Natural killer cell (primary cell): ENCODE measurements at regions not wholly inside any gene's neighbourhood (a gene's known extent, or its start where the extent isn't known, plus 50 kb on each side); places are given as distances from the start of the nearest gene placed in this dataset.

Experiments used
- ATAC-seq, 3 donors: fragments of 150-1000 bp in 2 of 3; fragments of 200-7000 bp in 1 of 3; cut with Tn5 transposase; 1 replicate in 1 of 3; 2 replicates in 2 of 3; pipeline ENCODE4 v1.10.0; 2021; ENCODE audit warnings: mild to moderate bottlenecking in 2 of 3, moderate library complexity in 2 of 3
- DNase-seq, 2 donors: peaks; one replicate each; pipeline versions ENCODE4 v3.0.0 to v3.0.0-alpha.2; 2013 to 2021; ENCODE audit warnings: mixed read lengths in 1 of 2
- H3K27ac ChIP-seq: one replicate; pipeline ENCODE4 v1.5.1; 2013; ENCODE audit warnings: mild to moderate bottlenecking, low read length
- H3K27me3 ChIP-seq: one replicate; pipeline ENCODE4 v1.6.1; 2013; ENCODE audit warnings: low read length; ENCODE audit not compliant: control insufficient read depth, insufficient read depth
- H3K36me3 ChIP-seq: one replicate; pipeline ENCODE4 v1.6.1; 2013; ENCODE audit warnings: low read length; ENCODE audit not compliant: control insufficient read depth, insufficient read depth
- H3K4me1 ChIP-seq: one replicate; pipeline ENCODE4 v1.6.1; 2013; ENCODE audit warnings: low read length; ENCODE audit not compliant: control insufficient read depth, insufficient read depth
- H3K4me3 ChIP-seq: one replicate; pipeline ENCODE4 v1.5.1; 2013; ENCODE audit warnings: low read length
- H3K9me3 ChIP-seq: one replicate; pipeline ENCODE4 v1.6.1; 2013; ENCODE audit warnings: low read length; ENCODE audit not compliant: control insufficient read depth, insufficient read depth
- H3K27ac Mint-ChIP-seq, 2 donors: one replicate each; pipeline ENCODE4 v1.8.0; 2022; ENCODE audit warnings: mild to moderate bottlenecking in 2 of 2, mixed read lengths in 2 of 2, moderate library complexity in 1 of 2
- H3K27me3 Mint-ChIP-seq, 2 donors: one replicate each; pipeline ENCODE4 v1.8.0; 2022; ENCODE audit warnings: low read depth in 2 of 2, mixed read lengths in 2 of 2
- H3K36me3 Mint-ChIP-seq: one replicate; pipeline ENCODE4 v1.8.0; 2022; ENCODE audit warnings: mixed read lengths
- H3K4me1 Mint-ChIP-seq, 2 donors: one replicate each; pipeline ENCODE4 v1.8.0; 2022; ENCODE audit warnings: mixed read lengths in 2 of 2
- H3K4me3 Mint-ChIP-seq: one replicate; pipeline ENCODE4 v1.8.0; 2022; ENCODE audit warnings: mild to moderate bottlenecking, moderate library complexity, mixed read lengths
- H3K9me3 Mint-ChIP-seq, 2 donors: one replicate each; pipeline ENCODE4 v1.8.0; 2022; ENCODE audit warnings: mixed read lengths in 2 of 2
- CTCF ChIP-seq: fragments of 200-600 bp; IDR thresholded peaks from one replicate; pipeline ENCODE4 v1.8.0; 2022; ENCODE audit warnings: antibody characterized with exemption
- WGBS: methylation state at CpG from one replicate; pipeline ENCODE4 v1.1.7; 2013; ENCODE audit warnings: missing lambda C conversion rate; ENCODE audit not compliant: insufficient coverage; 5-methylcytosine and 5-hydroxymethylcytosine counted together
- intact Hi-C: fragments of 100-400 bp; cut with micrococcal nuclease; formaldehyde crosslinking; loops from one replicate; pipeline ENCODE4 v1.14.2; 2022

GRCh38 chr16:7148606-7149005 is 184.0 kb upstream of the RBFOX1 start:
- Mint-ChIP-seq H3K27me3 (no peaks in the 10 kb centered on the region), H3K27ac (no peak overlapping the region), H3K36me3 (no peaks in the 10 kb centered on the region), H3K4me3 (no peak overlapping the region), H3K9me3 (peaks cover 5 to 9% of the 10 kb centered on the region in 2 donors), H3K4me1 (no peaks in the 10 kb centered on the region)
- Histone ChIP-seq H3K4me1 (no peaks in the 10 kb centered on the region), H3K27ac (no peak overlapping the region), H3K27me3 (no peaks in the 10 kb centered on the region), H3K36me3 (no peaks in the 10 kb centered on the region), H3K4me3 (no peak overlapping the region), H3K9me3 (no peaks in the 10 kb centered on the region)
- intact Hi-C loops = no loop called here
- 89% methylated on average over 6 of the region's 6 CpGs for WGBS
- TF ChIP-seq CTCF = no peak
- no peak for DNase-seq
- ATAC-seq = no peak

GRCh38 chr16:7140899-7141298 is 191.7 kb upstream of the RBFOX1 start:
- ATAC-seq = no peak
- H3K27ac Mint-ChIP-seq = no peak overlapping the region
- H3K36me3 Mint-ChIP-seq = no peaks in the 10 kb centered on the region
- Histone ChIP-seq H3K4me3 (no peak overlapping the region), H3K27me3 (no peaks in the 10 kb centered on the region), H3K36me3 (no peaks in the 10 kb centered on the region), H3K27ac (no peak overlapping the region), H3K9me3 (peaks cover 4% of the 10 kb centered on the region), H3K4me1 (no peaks in the 10 kb centered on the region)
- no peak for DNase-seq
- no peaks in the 10 kb centered on the region for H3K27me3 Mint-ChIP-seq
- no peak for TF ChIP-seq CTCF
- peaks cover 6 to 9% of the 10 kb centered on the region in 2 donors for H3K9me3 Mint-ChIP-seq
- H3K4me1 Mint-ChIP-seq = no peaks in the 10 kb centered on the region
- no peak overlapping the region for H3K4me3 Mint-ChIP-seq
- 72% methylated on average over 5 of the region's 5 CpGs for WGBS
- intact Hi-C loops = no loop called here

GRCh38 chr16:7137560-7138330 is 194.9 kb upstream of the RBFOX1 start:
- WGBS = 62% methylated on average over 8 of the region's 8 CpGs
- TF ChIP-seq CTCF = no peak
- no peak overlapping the region for H3K27ac ChIP-seq
- H3K27ac Mint-ChIP-seq = no peak overlapping the region
- DNase-seq (no peak), ATAC-seq (no peak)
- H3K9me3 Mint-ChIP-seq = peaks cover 5 to 11% of the 10 kb centered on the region in 2 donors
- H3K36me3 ChIP-seq = no peaks in the 10 kb centered on the region
- intact Hi-C loops = no loop called here
- H3K4me1 ChIP-seq = no peaks in the 10 kb centered on the region
- H3K4me3 Mint-ChIP-seq = no peak overlapping the region
- H3K4me1 Mint-ChIP-seq = no peaks in the 10 kb centered on the region
- no peak overlapping the region for H3K4me3 ChIP-seq
- no peaks in the 10 kb centered on the region for H3K27me3 ChIP-seq
- no peaks in the 10 kb centered on the region for H3K27me3 Mint-ChIP-seq
- H3K9me3 ChIP-seq = peaks cover 4% of the 10 kb centered on the region
- H3K36me3 Mint-ChIP-seq = no peaks in the 10 kb centered on the region

- Histone ChIP-seq H3K4me3 (no peak overlapping the region), H3K4me1 (no peaks in the 10 kb centered on the region), H3K27me3 (no peaks in the 10 kb centered on the region), H3K9me3 (peaks cover 5% of the 10 kb centered on the region), H3K36me3 (no peaks in the 10 kb centered on the region), H3K27ac (no peak overlapping the region)
- Mint-ChIP-seq H3K36me3 (no peaks in the 10 kb centered on the region), H3K4me3 (no peak overlapping the region), H3K27me3 (no peaks in the 10 kb centered on the region), H3K4me1 (no peaks in the 10 kb centered on the region), H3K27ac (no peak overlapping the region), H3K9me3 (peaks cover 4 to 8% of the 10 kb centered on the region in 2 donors)
- no peak for TF ChIP-seq CTCF
- 88% methylated on average over 2 of the region's 2 CpGs for WGBS
- DNase-seq (no peak), ATAC-seq (no peak)
- intact Hi-C loops = no loop called here
These were observed 200.2 kb upstream of the RBFOX1 start for GRCh38 chr16:7132465-7132864.
